HG03135 (cell line): ENCODE measurements at regions not wholly inside any gene's neighbourhood (a gene's known extent, or its start where the extent isn't known, plus 50 kb on each side); places are given as distances from the start of the nearest gene placed in this dataset.

ENCODE experiments used
- ATAC-seq: cut with Tn5 transposase; IDR thresholded peaks from one replicate; pipeline ENCODE4 v1.9.1; 2021; ENCODE audit warnings: mild to moderate bottlenecking, moderate library complexity; ENCODE audit not compliant: unreplicated experiment

DNA sequence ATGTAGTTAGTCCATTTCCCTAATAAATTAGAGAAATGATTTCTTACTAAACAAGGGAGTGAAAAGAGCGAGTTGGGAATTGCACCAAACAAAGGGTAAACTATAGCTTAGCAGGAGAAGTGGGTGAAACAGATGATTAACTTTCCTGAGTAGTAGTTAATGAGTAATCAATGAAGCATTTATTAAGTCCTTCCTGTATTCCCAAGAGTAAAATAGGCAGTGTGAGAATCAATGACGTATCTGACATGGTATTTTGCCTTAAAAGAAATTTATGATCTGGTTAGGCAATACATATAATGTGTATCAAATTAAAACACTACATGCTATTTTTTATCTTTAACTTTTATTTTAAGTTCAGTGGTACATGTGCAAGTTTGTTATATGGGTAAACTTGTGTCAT, 142.8 kb downstream of the KLF5 start:
- no peak for ATAC-seq

DNA sequence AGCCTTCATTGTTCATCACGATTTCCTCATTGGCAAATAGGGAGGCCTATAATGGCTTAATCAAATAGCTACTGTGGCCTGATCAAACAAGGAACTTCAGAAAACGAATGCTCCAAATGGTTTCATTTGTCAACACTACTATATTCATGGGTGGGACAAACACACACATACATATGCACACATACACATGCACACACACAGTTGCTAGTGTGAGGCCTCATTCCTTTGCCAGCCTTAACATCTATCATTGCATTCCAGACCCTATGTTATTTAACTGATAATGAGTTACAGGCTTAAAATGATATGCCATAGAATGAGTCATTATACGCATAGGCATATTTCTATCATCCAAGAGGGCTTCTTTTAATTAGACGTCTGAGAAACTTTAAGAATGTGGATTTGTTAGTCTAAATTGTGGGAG, 140.2 kb downstream of the KLF5 start:
- no peak for ATAC-seq

DNA sequence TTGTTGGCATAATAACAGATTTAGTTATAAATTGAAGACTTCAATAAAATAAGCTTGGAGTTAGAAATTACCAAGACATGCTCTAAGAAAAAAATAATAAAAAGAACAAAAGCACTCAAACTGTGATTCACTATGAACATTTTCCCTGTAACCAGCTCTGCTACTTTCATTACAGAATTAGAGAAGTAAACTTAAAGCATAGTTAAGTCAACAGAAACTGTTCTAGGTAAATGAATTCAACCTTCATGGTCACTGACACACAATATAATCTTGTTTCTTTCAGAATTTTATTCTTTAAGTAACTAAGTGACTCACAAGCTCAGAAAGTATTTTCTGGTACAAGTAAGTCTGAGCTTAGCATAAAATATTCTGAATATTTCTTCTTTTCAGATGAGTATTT, 136.3 kb downstream of the KLF5 start:
- no peak for ATAC-seq

DNA sequence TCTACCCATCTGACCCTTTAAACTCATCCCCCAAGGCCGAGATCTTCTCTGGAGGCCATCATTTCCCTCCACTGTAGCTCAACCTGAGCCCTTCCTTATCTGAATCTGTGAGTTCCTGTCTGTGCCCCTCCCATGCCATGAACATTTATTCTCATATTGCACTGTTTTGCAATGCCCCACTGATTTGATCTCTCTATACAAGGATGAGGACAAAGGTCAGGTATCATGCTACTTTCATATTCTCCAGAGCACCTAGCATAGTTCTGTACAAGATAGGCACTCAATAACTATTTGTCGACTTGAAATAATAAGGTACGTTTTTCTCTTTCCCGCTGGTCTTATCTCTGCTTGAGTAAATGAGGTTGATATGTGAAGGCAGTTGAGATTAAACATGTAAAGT, 135.5 kb downstream of the KLF5 start:
- no peak for ATAC-seq

DNA sequence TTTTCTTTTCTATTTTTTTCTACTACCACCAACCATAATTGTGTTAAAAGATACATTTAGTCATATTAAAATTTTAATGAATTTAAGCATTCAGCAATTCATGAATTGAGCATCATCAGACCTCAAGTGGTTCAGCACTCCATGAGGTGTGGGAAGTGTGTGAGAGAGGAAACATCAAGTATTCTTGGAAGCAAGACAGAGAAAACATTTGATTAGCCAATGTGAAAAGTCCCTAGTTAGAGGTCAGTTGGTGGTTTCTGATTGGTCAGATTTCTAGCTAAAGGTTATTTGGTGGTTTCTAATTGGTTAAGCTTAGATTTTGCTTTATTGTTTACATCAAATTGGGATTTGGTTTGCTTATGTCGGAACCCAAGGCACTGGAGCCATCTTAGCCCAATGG, 134.7 kb downstream of the KLF5 start:
- ATAC-seq, result no peak

DNA sequence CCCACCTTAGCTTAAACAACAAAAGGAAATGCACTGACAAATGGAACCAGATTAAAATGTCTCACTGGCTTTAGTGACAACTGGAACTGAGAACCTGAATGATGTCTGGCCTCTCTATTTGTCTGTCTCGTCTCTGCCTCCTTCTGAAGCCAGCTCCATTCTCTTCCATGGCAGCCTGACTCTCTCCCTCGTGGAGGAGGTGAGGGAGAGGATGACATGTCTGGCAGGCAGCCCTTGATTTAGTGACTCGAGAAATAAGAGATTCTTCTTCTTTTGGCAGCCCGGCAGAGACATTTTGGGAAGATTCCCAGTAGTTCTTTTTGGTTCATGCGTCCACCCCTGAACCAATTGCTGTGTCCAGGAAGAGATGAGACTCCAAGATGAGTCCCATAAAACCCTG, 131.7 kb downstream of the KLF5 start:
- ATAC-seq, result no peak

DNA sequence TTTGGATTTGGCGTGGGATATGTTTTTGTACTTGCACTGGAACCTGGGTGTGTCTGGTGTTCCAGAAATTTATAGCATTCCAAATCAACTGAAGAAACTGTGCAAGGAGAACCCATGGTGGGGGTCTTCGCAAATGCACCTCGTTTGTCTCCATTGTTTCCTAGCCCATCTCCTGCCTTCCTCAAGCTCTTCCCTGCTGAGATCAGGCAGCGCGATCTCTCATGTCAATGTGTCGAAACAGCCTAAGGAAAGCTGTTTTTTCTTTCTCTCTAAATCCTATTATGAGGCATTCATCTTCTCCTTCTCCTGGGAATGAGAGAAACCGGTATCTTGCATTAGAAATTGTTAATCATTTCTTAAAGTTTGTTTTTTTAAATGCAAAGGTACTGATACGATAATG, 131.0 kb downstream of the KLF5 start:
- no peak for ATAC-seq

DNA sequence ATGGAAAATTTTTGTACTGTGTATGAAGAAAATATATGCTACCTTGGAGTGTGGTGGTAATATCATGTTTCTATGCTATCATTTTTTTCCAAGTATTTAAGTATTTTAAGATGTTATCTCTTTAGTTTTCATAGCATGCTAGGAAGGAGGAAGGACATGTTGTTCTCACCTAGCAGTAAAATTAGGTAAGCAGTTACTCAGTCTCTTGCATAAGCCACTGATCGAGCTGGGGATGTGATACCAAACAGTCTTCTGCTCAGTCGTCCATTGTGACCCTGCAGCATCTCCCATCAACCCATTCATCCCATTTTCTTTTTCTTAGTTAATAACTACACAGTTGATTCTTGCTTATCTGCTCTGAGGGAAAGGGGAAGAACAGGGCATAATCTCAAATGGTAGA, 130.6 kb downstream of the KLF5 start:
- no peak for ATAC-seq

DNA sequence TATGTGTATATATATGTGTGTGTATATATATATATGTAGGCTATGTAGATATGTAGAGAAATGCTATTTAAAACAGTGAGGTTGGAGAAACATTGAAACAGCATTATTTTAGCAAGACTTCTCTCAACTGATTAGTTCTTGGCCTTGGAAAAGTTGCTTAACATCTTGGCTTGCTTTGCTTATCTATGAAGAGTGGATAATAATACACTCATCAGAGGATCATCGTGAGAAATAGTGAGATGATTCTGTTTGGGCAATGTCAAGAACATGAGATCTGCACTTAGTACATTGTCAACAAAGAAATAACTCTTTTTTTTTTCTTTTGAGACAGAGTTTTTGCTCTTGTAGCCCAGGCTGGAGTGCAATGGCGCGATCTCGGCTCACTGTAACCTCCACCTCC, 128.3 kb downstream of the KLF5 start:
- ATAC-seq, result no peak

DNA sequence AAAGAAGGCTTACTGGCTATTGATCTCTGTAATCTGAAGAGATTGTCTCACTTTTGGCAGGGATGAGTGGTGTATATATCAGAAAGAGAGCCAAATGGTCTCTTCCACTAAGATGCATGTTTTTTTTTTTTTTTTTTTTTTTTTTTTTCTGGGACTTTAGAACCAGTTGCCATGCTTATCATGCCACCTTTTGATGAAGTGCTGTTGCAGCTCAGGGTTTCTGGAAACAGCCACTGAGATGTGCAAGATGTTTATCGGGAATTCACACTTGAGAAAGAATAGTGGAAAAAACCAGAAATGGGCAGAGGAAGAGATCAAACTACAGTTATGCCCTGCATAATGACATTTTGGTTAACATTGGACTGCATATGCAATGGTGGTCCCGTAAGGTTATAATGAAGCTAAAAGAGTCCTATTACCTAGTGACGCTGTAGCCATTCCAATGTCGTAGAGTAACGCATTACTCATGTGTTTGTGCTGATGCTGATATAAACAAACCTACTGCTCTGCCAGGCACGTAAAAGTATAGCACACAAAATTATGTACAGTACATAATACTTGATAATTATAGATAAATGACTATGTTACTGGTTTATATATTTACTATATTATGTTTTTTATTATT, 121.0 kb downstream of the KLF5 start:
- ATAC-seq, result no peak

DNA sequence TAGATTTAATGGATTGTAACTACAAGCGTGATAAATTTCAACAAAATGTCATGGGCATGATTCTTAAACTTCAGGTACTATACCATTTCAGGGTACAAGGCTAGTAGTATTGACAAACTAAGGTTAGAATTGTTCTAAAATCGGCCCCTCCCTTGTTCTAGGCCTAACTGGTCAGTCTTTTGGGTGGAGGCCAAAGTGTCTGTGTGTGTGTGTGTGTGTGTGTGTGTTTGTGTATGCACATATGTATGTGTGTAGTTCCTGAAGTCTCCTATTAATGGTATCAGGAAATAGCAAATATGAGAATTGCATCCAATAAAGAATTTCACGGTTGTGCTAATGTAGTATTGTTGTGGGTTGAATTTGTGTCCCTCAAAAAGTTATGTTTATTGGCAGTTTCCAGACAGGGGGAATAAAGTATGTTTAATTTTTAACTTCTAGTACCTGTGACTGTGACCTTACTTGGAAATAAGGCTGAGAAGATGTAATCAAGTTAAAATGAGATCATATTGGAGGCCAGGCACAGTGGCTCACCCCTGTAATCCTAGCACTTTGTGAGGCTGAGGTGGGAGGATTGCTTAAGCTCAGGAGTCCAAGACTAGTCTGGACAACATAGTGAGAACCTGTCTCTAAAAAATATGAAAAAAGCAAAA, 119.2 kb downstream of the KLF5 start:
- no peak for ATAC-seq

DNA sequence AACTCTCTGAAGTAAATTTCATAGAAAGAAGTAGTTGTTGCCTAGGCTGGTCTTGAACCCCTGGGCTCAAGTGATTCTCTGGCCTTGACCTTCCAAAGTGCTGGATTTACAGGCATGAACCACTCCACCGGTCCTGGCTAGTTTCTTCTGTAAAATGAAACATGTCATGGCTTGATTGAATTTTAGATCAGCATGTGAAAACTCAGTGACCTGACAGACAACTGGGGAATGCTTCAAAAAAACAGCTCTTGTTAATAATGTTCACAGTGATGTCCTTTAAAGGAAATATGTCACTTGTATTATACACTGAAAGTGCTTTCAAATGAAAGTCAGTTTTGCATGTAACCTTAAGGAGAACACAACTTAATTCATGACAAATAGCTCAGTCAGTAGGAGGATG, 118.2 kb downstream of the KLF5 start:
- ATAC-seq, result no peak

DNA sequence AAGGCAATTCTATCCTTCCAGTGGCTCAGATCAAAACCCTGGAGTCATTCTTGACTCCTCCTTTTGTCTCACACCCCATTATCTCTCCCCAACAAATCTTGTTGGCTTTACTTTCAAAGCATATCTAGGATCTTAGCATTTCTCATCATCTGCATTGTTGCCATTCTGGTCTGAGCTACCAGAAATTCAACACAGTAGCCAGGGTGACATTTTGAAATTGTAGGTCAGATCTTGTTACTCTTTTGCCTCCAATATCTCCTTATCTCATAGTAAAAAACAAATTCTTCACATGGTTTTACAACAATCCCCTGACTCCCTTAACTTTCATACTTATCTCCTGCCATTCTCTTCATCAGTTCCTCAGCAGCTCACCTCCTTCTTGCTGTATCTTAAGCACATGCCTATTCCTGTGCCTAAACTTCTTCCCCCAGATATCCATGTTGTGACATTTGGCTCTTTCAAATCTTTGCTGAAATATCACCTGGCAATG, 115.8 kb downstream of the KLF5 start:
- ATAC-seq, result no peak

DNA sequence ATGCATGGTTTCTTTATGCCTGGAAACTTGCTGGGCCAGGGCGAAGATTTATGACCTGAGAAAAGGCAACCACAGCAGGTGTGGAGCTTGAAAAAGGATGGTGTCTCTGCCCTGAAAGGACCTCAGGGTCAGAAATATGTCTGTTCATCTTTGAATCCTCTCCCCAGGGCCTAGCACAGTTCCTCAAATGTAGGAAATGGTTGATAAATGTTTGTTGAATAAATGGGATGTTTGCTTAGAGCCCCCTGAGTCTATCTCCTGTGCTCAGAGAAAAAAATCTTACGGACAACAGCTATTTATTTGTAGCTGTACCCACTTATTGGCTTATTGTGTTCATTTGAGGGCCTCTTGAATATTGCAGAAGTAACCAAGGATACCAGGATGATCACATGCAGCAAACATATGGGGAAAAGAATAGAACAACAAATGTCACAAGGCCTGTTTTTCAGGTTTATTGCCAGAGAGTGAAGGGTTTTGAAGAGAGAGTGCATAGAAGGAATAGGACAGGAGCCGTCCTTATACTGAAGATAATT, 114.5 kb downstream of the KLF5 start:
- ATAC-seq, result no peak

DNA sequence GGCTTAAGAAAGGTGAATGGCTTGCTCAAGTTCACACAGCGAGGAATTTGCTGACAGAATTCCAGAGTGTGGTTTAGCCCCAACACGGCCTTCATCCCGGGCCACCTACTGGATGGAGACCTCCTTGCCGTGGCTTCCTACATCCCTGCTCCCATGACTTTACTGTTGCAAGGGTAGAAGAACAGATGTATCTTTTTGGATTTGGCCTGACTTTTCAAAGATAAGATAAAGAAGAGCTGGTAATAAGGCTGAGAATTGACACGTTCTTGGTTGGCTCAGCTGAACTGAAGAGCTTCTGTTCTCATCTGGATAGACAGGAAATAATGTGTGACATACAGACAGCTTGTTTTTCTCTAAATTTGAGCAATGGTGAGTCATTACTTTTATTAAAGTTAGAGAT, 113.1 kb downstream of the KLF5 start:
- no peak for ATAC-seq

DNA sequence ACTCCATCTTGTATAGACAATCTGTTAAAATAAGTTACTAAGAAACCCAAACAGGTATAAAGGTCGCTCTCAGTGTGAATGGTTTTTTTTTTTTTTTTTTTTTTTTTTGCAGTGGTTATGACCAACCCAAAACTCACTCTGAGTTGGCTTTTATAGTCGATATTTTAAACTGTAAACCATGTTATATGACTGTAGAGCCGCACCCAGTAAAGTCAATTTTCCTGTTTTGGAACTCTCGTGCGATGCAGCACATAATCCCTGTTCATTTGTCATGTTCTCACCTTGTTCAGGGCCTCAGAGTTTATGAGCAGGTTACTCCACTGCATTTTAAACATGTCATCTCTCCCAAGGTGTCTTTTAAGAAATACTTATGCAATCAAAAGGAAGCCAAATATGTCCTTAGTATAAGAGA, 112.5 kb downstream of the KLF5 start:
- ATAC-seq, result no peak

DNA sequence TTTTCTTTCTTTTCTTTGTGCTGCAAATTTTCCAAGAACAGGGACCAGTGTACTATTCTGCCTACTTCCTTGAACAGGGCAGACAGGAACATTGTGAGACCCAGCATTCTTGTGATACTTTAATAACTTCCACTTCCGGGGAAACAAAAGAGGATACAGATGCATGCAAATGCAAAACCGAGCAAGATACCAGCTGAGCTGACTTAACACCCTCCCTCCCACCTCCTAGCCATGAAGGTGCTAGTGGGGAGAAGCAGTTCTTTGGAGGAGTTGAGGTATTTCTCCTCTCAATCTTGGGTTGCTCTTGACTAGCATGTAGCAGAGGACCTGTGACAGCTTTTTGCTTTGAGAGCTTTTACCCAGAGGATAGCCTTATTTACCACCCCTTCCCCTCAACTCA, 111.2 kb downstream of the KLF5 start:
- ATAC-seq, result no peak

DNA sequence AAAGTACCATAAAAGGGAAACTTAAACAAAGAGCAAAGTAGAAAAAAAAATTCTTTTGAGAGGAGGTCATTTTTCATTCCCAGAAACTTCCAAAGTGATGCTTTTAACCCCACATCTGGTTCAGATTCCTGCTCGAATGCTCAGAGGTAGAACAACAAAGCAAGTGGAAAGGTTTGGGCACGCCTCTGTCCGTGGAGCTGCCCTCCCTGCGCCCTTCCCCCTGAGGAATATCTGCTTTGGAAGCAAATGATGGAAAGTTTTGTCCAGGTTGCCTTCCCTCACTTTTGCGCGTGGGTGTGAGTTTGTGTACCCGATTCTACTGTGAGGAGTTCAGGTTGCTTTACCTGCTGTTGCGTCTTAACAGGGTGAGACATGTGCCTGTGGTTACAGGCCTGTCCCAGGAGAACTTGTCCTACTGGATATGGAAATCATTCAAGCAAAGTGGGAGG, 110.2 kb downstream of the KLF5 start:
- no peak for ATAC-seq

DNA sequence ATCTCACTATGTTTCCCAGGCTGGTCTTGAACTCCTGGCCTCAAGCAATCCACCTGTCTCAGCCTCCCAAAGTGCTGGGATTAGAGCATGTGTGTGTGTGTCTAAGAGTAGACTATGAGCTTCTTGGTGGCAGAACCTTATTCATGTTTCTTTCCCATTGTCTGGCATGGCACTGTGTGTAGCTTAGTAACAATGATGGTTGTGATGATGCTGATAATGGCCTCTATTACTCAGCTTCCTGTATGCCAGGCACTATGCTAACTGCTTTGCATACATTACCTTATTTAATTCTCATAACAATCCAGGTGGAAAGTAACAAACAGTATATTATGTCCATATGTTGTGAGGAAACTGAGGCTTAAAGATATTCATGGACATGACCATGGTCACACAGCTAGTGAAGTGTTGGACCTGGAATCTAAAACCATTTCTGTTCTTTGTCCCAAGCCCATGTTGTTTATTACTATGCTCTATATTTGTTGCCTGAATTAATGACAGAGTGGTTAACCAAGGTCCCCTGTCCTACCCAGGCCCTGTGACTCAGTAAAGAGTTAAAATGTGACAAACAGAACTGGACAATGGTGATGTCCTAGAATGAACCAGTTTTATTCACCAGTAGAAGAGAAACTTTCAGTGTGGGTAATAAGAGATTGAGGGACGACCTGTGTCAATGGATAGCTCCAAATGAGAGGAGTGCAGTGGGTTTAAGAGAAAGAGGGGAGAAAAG, 109.6 kb downstream of the KLF5 start:
- ATAC-seq, result no peak

DNA sequence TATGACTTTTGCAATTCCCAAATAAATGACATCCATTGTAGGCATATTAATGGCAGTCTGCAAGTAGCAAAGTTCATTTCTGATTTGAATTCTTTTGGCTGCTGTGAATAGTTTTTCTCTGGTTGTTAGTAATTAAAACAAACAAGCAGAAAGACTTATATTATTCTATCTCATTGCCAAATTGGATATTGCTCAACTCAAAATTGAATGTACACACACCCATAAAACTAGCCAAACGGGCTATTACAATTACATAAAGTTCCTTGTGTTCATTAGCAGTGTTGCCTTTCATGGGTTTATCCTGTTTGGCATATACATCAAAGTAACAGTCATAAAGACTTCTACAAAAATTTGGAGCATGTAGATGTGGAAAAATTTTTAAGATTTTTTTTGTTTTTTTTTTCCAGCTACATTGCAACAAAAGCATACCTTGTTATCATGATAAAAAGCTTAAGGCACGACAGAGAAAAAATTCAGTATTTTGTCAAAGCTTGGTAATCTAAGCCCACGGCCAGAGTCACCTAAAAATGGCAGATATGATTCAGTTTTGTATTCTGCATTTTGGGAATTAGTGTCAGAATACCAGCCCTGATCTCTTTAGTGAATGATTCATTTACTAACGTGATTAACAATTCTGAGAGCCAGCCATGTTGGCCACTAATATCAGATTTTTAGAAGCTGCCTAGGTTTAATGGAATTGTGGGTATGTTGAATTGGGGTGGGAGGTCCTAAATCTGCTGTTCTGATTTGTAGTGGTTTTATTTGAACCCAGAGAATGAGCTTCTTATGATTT, 108.4 kb downstream of the KLF5 start:
- ATAC-seq, result no peak

DNA sequence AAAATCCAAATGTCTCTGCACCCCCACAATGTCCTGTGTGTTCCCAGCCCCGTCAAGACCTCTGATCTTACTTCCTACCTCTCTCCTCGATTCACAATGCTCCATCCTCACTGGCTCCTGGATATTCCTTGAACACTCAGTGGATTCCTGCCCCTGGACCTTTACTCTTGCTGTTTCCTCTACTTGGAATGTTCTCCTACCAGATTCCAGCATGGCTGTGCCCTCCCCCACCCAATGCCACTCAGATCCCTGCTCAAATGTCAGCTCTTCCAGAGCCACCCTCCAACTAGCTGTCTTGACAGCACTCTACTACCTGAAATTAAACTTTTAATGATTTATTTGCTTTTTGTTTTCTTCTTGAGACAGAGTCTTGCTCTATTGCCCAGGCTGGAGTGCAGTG, 107.4 kb downstream of the KLF5 start:
- no peak for ATAC-seq
